NB4 (cell line): ENCODE measurements at regions not wholly inside any gene's neighbourhood (a gene's known extent, or its start where the extent isn't known, plus 50 kb on each side); places are given as distances from the start of the nearest gene placed in this dataset.

Experiments used
- MYC ChIP-seq: IDR thresholded peaks from 2 replicates; pipeline ENCODE4 v1.6.1; 2011; ENCODE audit warnings: low read depth, low read length
- POLR2A ChIP-seq: IDR thresholded peaks from 2 replicates; pipeline ENCODE4 v1.6.1; 2011; ENCODE audit warnings: mild to moderate bottlenecking; ENCODE audit not compliant: insufficient read length; ENCODE audit errors: extremely low read depth
- TF ChIP-seq, protein P1 (sequence below): IDR thresholded peaks from one replicate; pipeline ENCODE4 v1.5.1; 2012; ENCODE audit warnings: low read depth, low read length
- TF ChIP-seq, protein P2 (sequence below): IDR thresholded peaks from 2 replicates; pipeline ENCODE4 v1.6.1; 2011; ENCODE audit warnings: low read depth, low read length

DNA sequence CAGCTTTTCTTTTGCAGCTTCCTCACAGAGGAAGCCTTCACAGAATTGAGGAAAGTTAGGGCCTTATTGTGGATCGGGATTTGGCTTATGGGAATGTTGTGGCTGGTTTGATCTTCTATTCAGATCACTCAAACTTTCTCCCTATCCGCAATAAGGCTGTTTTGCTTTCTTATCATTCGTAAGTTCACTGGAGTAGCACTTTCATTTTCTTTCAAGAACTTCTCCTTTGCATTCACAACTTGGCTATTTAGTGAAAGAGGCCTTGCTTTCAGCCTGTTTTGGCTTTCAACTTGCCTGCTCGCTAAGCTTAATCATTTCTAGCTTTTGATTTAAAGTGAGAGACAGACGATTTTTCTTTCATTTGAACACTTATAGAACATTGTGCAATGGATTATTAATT, 181.9 kb upstream of the B3GALT2 start:
- TF ChIP-seq POLR2A (no peak), MYC (no peak)
- TF ChIP-seq, protein P1, sequence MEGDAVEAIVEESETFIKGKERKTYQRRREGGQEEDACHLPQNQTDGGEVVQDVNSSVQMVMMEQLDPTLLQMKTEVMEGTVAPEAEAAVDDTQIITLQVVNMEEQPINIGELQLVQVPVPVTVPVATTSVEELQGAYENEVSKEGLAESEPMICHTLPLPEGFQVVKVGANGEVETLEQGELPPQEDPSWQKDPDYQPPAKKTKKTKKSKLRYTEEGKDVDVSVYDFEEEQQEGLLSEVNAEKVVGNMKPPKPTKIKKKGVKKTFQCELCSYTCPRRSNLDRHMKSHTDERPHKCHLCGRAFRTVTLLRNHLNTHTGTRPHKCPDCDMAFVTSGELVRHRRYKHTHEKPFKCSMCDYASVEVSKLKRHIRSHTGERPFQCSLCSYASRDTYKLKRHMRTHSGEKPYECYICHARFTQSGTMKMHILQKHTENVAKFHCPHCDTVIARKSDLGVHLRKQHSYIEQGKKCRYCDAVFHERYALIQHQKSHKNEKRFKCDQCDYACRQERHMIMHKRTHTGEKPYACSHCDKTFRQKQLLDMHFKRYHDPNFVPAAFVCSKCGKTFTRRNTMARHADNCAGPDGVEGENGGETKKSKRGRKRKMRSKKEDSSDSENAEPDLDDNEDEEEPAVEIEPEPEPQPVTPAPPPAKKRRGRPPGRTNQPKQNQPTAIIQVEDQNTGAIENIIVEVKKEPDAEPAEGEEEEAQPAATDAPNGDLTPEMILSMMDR: no peak
- TF ChIP-seq, protein P2, sequence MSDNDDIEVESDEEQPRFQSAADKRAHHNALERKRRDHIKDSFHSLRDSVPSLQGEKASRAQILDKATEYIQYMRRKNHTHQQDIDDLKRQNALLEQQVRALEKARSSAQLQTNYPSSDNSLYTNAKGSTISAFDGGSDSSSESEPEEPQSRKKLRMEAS: no peak
